Colonic mucosa (tissue), 4 donors: ENCODE measurements at regions not wholly inside any gene's neighbourhood (a gene's known extent, or its start where the extent isn't known, plus 50 kb on each side); places are given as distances from the start of the nearest gene placed in this dataset.
A peak's percentile ranks its signal among the peaks of the same experiment; 100 is the strongest.

Experiments
- DNase-seq: peaks from one replicate; pipeline ENCODE4 v3.0.0-alpha.2; 2020
- H3K27ac ChIP-seq: fragments of 200-600 bp; one replicate; pipeline ENCODE4 v1.8.0; 2021
- H3K27me3 ChIP-seq: fragments of 200-600 bp; one replicate; pipeline ENCODE4 v1.8.0; 2021
- H3K36me3 ChIP-seq: fragments of 200-600 bp; one replicate; pipeline ENCODE4 v1.8.0; 2021
- H3K4me1 ChIP-seq: fragments of 200-600 bp; one replicate; pipeline ENCODE4 v1.8.0; 2021; ENCODE audit warnings: mild to moderate bottlenecking
- H3K4me3 ChIP-seq: fragments of 200-600 bp; one replicate; pipeline ENCODE4 v1.8.0; 2021
- H3K9ac ChIP-seq, 2 donors: one replicate each; pipeline ENCODE4 v1.7.0; 2013; ENCODE audit warnings: control low read depth in 2 of 2, low read depth in 2 of 2, low read length in 2 of 2
- H3K9me3 ChIP-seq: fragments of 200-600 bp; one replicate; pipeline ENCODE4 v1.8.0; 2021
- CTCF ChIP-seq: fragments of 200-600 bp; IDR thresholded peaks from one replicate; pipeline ENCODE4 v1.8.0; 2022; ENCODE audit warnings: antibody characterized with exemption, mild to moderate bottlenecking
- intact Hi-C: fragments of 100-400 bp; cut with DNase I; formaldehyde crosslinking; loops from one replicate; pipeline ENCODE4 v1.14.1; 2022
- donor health status: healthy.
- donor health status: DM: no; HTN: no; CAD: no.
- donor health status: DM: no; HTN: no; CAD: no.

GRCh38 chr1:244980605-244981004, 116.3 kb upstream of the HNRNPU start:
- Histone ChIP-seq H3K4me1 (no peaks in the 10 kb centered on the region), H3K27me3 (no peaks in the 10 kb centered on the region), H3K9me3 (no peaks in the 10 kb centered on the region), H3K9ac (no peak overlapping the region), H3K27ac (no peak overlapping the region), H3K4me3 (no peak overlapping the region), H3K36me3 (no peaks in the 10 kb centered on the region)
- no peak for DNase-seq
- intact Hi-C loops = no loop called here
- TF ChIP-seq CTCF = no peak

- Histone ChIP-seq H3K9me3 (no peaks in the 10 kb centered on the region), H3K9ac (no peak overlapping the region), H3K4me3 (no peak overlapping the region), H3K27ac (no peak overlapping the region), H3K27me3 (no peaks in the 10 kb centered on the region), H3K36me3 (no peaks in the 10 kb centered on the region), H3K4me1 (no peaks in the 10 kb centered on the region)
- DNase-seq = no peak
- intact Hi-C loops = loop anchor here (10.0 kb wide), 2 partner anchors 70 to 140 kb away; partner anchors contain the start of gene COX20
- TF ChIP-seq CTCF = no peak
These were observed 110.2 kb upstream of the HNRNPU start for GRCh38 chr1:244974550-244974949.

- no peaks in the 10 kb centered on the region for H3K27me3 ChIP-seq
- H3K4me3 ChIP-seq = no peak overlapping the region
- H3K4me1 ChIP-seq = no peaks in the 10 kb centered on the region
- H3K36me3 ChIP-seq = no peaks in the 10 kb centered on the region
- no peak overlapping the region for H3K27ac ChIP-seq
- no peaks in the 10 kb centered on the region for H3K9me3 ChIP-seq
- no peak for TF ChIP-seq CTCF
- intact Hi-C loops = loop anchor here (10.0 kb wide), 2 partner anchors 71 to 139 kb away; partner anchors contain the start of gene COX20
- no peak for DNase-seq
- H3K9ac ChIP-seq = no peak overlapping the region
These were observed 109.8 kb upstream of the HNRNPU start for GRCh38 chr1:244974106-244974505.

- H3K27me3 ChIP-seq = no peaks in the 10 kb centered on the region
These were observed 107.3 kb upstream of the HNRNPU start for GRCh38 chr1:244971552-244972216.

More at GRCh38 chr1:244971552-244972216, 107.3 kb upstream of the HNRNPU start:
- no peaks in the 10 kb centered on the region for H3K36me3 ChIP-seq
- DNase-seq = no peak
- peak overlapping the region; percentile 93 to 98 for H3K9ac ChIP-seq
- no peaks in the 10 kb centered on the region for H3K4me1 ChIP-seq
- no peaks in the 10 kb centered on the region for H3K9me3 ChIP-seq
- intact Hi-C loops = loop anchor here (2.0 to 10.0 kb wide), 3 partner anchors 73 to 137 kb away; partner anchors contain the start of genes COX20 and HNRNPU
- no peak for TF ChIP-seq CTCF
- peak overlapping the region; percentile 42 for H3K4me3 ChIP-seq
- H3K27ac ChIP-seq = peak overlapping the region; percentile 95
